PFSK-1 (cell line): ENCODE measurements at regions not wholly inside any gene's neighbourhood (a gene's known extent, or its start where the extent isn't known, plus 50 kb on each side); places are given as distances from the start of the nearest gene placed in this dataset.

Experiments used
- FOXP2 ChIP-seq: optimal IDR thresholded peaks from 2 replicates; pipeline ENCODE3; 2011; ENCODE audit warnings: borderline replicate concordance, control low read depth, inconsistent platforms; ENCODE audit not compliant: insufficient read depth; ENCODE audit errors: extremely low read length, extremely low read depth
- POLR2AphosphoS5 ChIP-seq: IDR thresholded peaks from 2 replicates; pipeline ENCODE4 v1.6.1; 2012; ENCODE audit warnings: low read depth, mild to moderate bottlenecking, control low read depth, low read length, moderate library complexity
- SIN3A ChIP-seq: IDR thresholded peaks from 2 replicates; pipeline ENCODE4 v1.6.1; 2012; ENCODE audit warnings: mild to moderate bottlenecking, low read length, moderate library complexity, borderline replicate concordance; ENCODE audit not compliant: insufficient read depth
- TAF1 ChIP-seq: IDR thresholded peaks from 2 replicates; pipeline ENCODE4 v1.6.1; 2012; ENCODE audit warnings: low read length, control low read depth, borderline replicate concordance; ENCODE audit not compliant: insufficient read depth
- TF ChIP-seq, protein P1 (sequence below), 2 experiments: IDR thresholded peaks; 2 replicates each; pipeline versions ENCODE4 v1.6.1 to v1.8.0; 2011 to 2012; ENCODE audit warnings: low read depth in 2 of 2, low read length in 2 of 2, control low read depth in 1 of 2, inconsistent platforms in 1 of 2, mild to moderate bottlenecking in 1 of 2, moderate library complexity in 1 of 2; ENCODE audit not compliant: insufficient read depth in 1 of 2

DNA sequence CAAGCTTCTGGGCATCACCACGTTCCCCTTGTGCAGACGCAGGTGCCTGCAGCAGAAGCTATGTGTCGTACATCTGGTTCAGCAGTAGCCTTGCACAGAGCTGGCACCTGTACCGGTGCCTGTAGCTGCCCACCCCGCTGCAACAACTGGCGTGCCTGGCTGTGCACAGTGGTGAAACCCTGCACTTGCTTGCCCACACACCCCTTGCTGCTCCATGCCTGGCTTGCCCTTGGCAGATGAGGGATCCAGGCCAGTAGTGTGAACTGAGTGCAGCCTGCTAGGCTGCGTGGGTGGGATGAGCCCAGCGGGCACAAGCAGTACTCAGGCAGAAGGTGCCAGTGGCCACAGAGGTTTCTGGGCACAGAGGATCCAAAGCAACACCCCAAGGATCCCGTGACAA is 528.4 kb downstream of the PPARGC1A start:
- TF ChIP-seq TAF1 (no peak), POLR2AphosphoS5 (no peak), FOXP2 (no peak), SIN3A (no peak)
- TF ChIP-seq, protein P1, sequence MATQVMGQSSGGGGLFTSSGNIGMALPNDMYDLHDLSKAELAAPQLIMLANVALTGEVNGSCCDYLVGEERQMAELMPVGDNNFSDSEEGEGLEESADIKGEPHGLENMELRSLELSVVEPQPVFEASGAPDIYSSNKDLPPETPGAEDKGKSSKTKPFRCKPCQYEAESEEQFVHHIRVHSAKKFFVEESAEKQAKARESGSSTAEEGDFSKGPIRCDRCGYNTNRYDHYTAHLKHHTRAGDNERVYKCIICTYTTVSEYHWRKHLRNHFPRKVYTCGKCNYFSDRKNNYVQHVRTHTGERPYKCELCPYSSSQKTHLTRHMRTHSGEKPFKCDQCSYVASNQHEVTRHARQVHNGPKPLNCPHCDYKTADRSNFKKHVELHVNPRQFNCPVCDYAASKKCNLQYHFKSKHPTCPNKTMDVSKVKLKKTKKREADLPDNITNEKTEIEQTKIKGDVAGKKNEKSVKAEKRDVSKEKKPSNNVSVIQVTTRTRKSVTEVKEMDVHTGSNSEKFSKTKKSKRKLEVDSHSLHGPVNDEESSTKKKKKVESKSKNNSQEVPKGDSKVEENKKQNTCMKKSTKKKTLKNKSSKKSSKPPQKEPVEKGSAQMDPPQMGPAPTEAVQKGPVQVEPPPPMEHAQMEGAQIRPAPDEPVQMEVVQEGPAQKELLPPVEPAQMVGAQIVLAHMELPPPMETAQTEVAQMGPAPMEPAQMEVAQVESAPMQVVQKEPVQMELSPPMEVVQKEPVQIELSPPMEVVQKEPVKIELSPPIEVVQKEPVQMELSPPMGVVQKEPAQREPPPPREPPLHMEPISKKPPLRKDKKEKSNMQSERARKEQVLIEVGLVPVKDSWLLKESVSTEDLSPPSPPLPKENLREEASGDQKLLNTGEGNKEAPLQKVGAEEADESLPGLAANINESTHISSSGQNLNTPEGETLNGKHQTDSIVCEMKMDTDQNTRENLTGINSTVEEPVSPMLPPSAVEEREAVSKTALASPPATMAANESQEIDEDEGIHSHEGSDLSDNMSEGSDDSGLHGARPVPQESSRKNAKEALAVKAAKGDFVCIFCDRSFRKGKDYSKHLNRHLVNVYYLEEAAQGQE (IDR thresholded peaks at IDR 0.05; ENCODE audit: insufficient read depth in 1 of 2, low read depth in 2 of 2, low read length in 2 of 2) = no peak
